Osteocyte (in vitro differentiated cells): ENCODE measurements at regions not wholly inside any gene's neighbourhood (a gene's known extent, or its start where the extent isn't known, plus 50 kb on each side); places are given as distances from the start of the nearest gene placed in this dataset.

ENCODE experiments used
- DNase-seq: peaks from one replicate; pipeline ENCODE4 v3.0.0; 2021; ENCODE audit warnings: mixed read lengths; ENCODE audit not compliant: unreplicated experiment; ENCODE audit errors: extremely low spot score
- H3K27ac Mint-ChIP-seq: one replicate; pipeline ENCODE4 v1.8.0; 2021; ENCODE audit warnings: mild to moderate bottlenecking, mixed read lengths; ENCODE audit not compliant: unreplicated experiment
- H3K27me3 Mint-ChIP-seq: one replicate; pipeline ENCODE4 v1.8.0; 2021; ENCODE audit warnings: mixed read lengths; ENCODE audit not compliant: unreplicated experiment
- H3K36me3 Mint-ChIP-seq: one replicate; pipeline ENCODE4 v1.8.0; 2021; ENCODE audit warnings: mixed read lengths; ENCODE audit not compliant: unreplicated experiment
- H3K4me1 Mint-ChIP-seq: one replicate; pipeline ENCODE4 v1.8.0; 2021; ENCODE audit warnings: mixed read lengths; ENCODE audit not compliant: unreplicated experiment
- H3K4me3 Mint-ChIP-seq: one replicate; pipeline ENCODE4 v1.8.0; 2021; ENCODE audit warnings: mild to moderate bottlenecking, moderate library complexity, mixed read lengths; ENCODE audit not compliant: unreplicated experiment
- H3K9me3 Mint-ChIP-seq: one replicate; pipeline ENCODE4 v1.8.0; 2021; ENCODE audit warnings: mixed read lengths; ENCODE audit not compliant: unreplicated experiment
- CTCF ChIP-seq: fragments of 200-600 bp; sonication (generic); IDR thresholded peaks from 2 replicates; pipeline ENCODE4 v1.5.0; 2021; ENCODE audit warnings: antibody characterized with exemption, mild to moderate bottlenecking, moderate library complexity

GRCh38 chr3:152915695-152916094 lies 80.8 kb downstream of the P2RY1 start:
- Mint-ChIP-seq H3K27ac (no peak overlapping the region), H3K4me3 (no peak overlapping the region), H3K27me3 (no peaks in the 10 kb centered on the region), H3K9me3 (no peaks in the 10 kb centered on the region), H3K4me1 (no peaks in the 10 kb centered on the region), H3K36me3 (no peaks in the 10 kb centered on the region)
- no peak for DNase-seq
- TF ChIP-seq CTCF: no peak

GRCh38 chr3:152916753-152917279 lies 81.9 kb downstream of the P2RY1 start:
- Mint-ChIP-seq H3K27ac (no peak overlapping the region), H3K9me3 (no peaks in the 10 kb centered on the region), H3K4me1 (no peaks in the 10 kb centered on the region), H3K4me3 (no peak overlapping the region), H3K27me3 (no peaks in the 10 kb centered on the region), H3K36me3 (no peaks in the 10 kb centered on the region)
- DNase-seq: no peak
- TF ChIP-seq CTCF: no peak

GRCh38 chr3:152921351-152921750 lies 86.4 kb downstream of the P2RY1 start:
- Mint-ChIP-seq H3K4me3 (no peak overlapping the region), H3K36me3 (no peaks in the 10 kb centered on the region), H3K27me3 (no peaks in the 10 kb centered on the region), H3K27ac (no peak overlapping the region), H3K9me3 (no peaks in the 10 kb centered on the region), H3K4me1 (no peaks in the 10 kb centered on the region)
- DNase-seq: no peak
- TF ChIP-seq CTCF: no peak

- TF ChIP-seq CTCF: no peak
- Mint-ChIP-seq H3K27ac (no peak overlapping the region), H3K27me3 (no peaks in the 10 kb centered on the region), H3K36me3 (no peaks in the 10 kb centered on the region), H3K4me1 (no peaks in the 10 kb centered on the region), H3K4me3 (no peak overlapping the region), H3K9me3 (no peaks in the 10 kb centered on the region)
- no peak for DNase-seq
Observed at GRCh38 chr3:152922554-152922953, 87.6 kb downstream of the P2RY1 start.

- H3K9me3 Mint-ChIP-seq: no peaks in the 10 kb centered on the region
- TF ChIP-seq CTCF: no peak
- H3K27me3 Mint-ChIP-seq: peaks cover 9% of the 10 kb centered on the region
Observed at GRCh38 chr3:152927131-152927530, 92.2 kb downstream of the P2RY1 start.

More at GRCh38 chr3:152927131-152927530, 92.2 kb downstream of the P2RY1 start:
- no peak for DNase-seq
- Mint-ChIP-seq H3K27ac (no peak overlapping the region), H3K4me3 (no peak overlapping the region), H3K36me3 (no peaks in the 10 kb centered on the region), H3K4me1 (no peaks in the 10 kb centered on the region)
